ENCODE measurements at regions not wholly inside any gene's neighbourhood (a gene's known extent, or its start where the extent isn't known, plus 50 kb on each side); places are given as distances from the start of the nearest gene placed in this dataset.

GRCh38 chr14:100433428-100433814 is 110.3 kb downstream of the SLC25A47 start:
- Histone ChIP-seq H3K9me1 (ENCODE audit: control insufficient read depth, insufficient read depth, low read length) (peaks cover 2% of the 10 kb centered on the region), H3K27ac (ENCODE audit: extremely low read depth, low read depth, low read length) (no peak overlapping the region), H4K20me1 (replicated peaks; ENCODE audit: control insufficient read depth, insufficient read depth, low read length) (no peaks in the 10 kb centered on the region), H3K4me1 (replicated peaks in 1 of 2; ENCODE audit: control insufficient read depth in 2 of 2, insufficient read depth in 2 of 2, low read length in 2 of 2) (peaks cover 0 to under 1% of the 10 kb centered on the region in 2 experiments), H3K27me3 (ENCODE audit: control insufficient read depth in 2 of 2, insufficient read depth in 2 of 2, low read length in 2 of 2) (no peaks in the 10 kb centered on the region), H3K79me2 (ENCODE audit: control insufficient read depth, insufficient read depth, low read length) (no peaks in the 10 kb centered on the region), H3K9ac (ENCODE audit: insufficient read depth in 1 of 2, low read depth in 2 of 2, low read length in 2 of 2) (no peak overlapping the region), H3K36me3 (ENCODE audit: control insufficient read depth, insufficient read depth, low read length) (no peaks in the 10 kb centered on the region), H3K9me3 (replicated peaks; ENCODE audit: control insufficient read depth, insufficient read depth, low read depth, low read length) (no peaks in the 10 kb centered on the region), H2AFZ (ENCODE audit: low read depth, low read length) (no peak overlapping the region), H3K4me2 (ENCODE audit: insufficient read depth, low read length) (no peak overlapping the region), H3K4me3 (no peak overlapping the region)
- no peak for ATAC-seq
- FAIRE-seq = no peak
- intact Hi-C loops (cut with micrococcal nuclease) (no loop called here), in situ Hi-C loops (cut with MboI) (no loop called here)
- 59% methylated on average over 4 of the region's 4 CpGs for WGBS (ENCODE audit: insufficient coverage, low coverage, missing lambda C conversion rate)
- TF ChIP-seq MYBL2 (IDR thresholded peaks at IDR 0.05; ENCODE audit: low read depth) (no peak), MYBL2 (CRISPR knock-in tag; IDR thresholded peaks at IDR 0.05; ENCODE audit: borderline replicate concordance) (no peak), ZNF324 (CRISPR knock-in tag; IDR thresholded peaks at IDR 0.05) (no peak), CCAR2 (IDR thresholded peaks at IDR 0.05; ENCODE audit: low read depth, low read length) (no peak), NFATC3 (IDR thresholded peaks at IDR 0.05) (no peak), SMARCB1 (IDR thresholded peaks at IDR 0.05; ENCODE audit: insufficient read length, low read depth) (no peak), ATF6 (CRISPR knock-in tag; IDR thresholded peaks at IDR 0.05) (no peak), BRF2 (IDR thresholded peaks at IDR 0.05; ENCODE audit: borderline replicate concordance, insufficient read depth, insufficient read length) (no peak), NEUROD1 (IDR thresholded peaks at IDR 0.05; ENCODE audit: borderline replicate concordance, low read depth, low read length, partially characterized antibody) (no peak), E2F1 (CRISPR knock-in tag; IDR thresholded peaks at IDR 0.05) (no peak), ZNF280B (CRISPR knock-in tag; IDR thresholded peaks at IDR 0.05) (no peak), ZNF165 (CRISPR knock-in tag; IDR thresholded peaks at IDR 0.05; ENCODE audit: borderline replicate concordance) (no peak)
- no peak for DNase-seq (ENCODE audit: extremely low read depth in 1 of 4, low spot score in 3 of 4)
- POLR2A ChIA-PET = no interaction called here
- CTCF ChIA-PET (ENCODE audit: low intra/inter-chr PET ratio) = no interaction called here
- BruUV-seq (replicated peaks) = no TSS peak
